Thymus (tissue), 11 donors: ENCODE measurements at regions not wholly inside any gene's neighbourhood (a gene's known extent, or its start where the extent isn't known, plus 50 kb on each side); places are given as distances from the start of the nearest gene placed in this dataset.

ENCODE experiments used
- DNase-seq, 9 donors: peaks; one replicate each; pipeline ENCODE4 v3.0.0-alpha.2; 2013; ENCODE audit warnings: low spot score in 9 of 9, low read depth in 6 of 9, missing footprints in 1 of 9
- H3K27ac ChIP-seq, 2 donors: one replicate each; pipeline ENCODE4 v1.5.1; 2013; ENCODE audit warnings: control low read depth in 1 of 2, low read depth in 1 of 2, low read length in 1 of 2, mild to moderate bottlenecking in 1 of 2, moderate library complexity in 1 of 2
- H3K27me3 ChIP-seq, 2 donors: one replicate each; pipeline ENCODE4 v1.5.1; 2013; ENCODE audit warnings: low read length in 1 of 2; ENCODE audit not compliant: control insufficient read depth in 2 of 2, insufficient read depth in 1 of 2
- H3K36me3 ChIP-seq, 2 donors: one replicate each; pipeline ENCODE4 v1.5.1; 2013; ENCODE audit warnings: low read length in 1 of 2, mild to moderate bottlenecking in 1 of 2, moderate library complexity in 1 of 2; ENCODE audit not compliant: control insufficient read depth in 2 of 2, insufficient read depth in 2 of 2
- H3K4me1 ChIP-seq, 2 donors: one replicate each; pipeline ENCODE4 v1.5.1; 2013; ENCODE audit warnings: low read length in 2 of 2; ENCODE audit not compliant: control insufficient read depth in 2 of 2, insufficient read depth in 2 of 2
- H3K4me3 ChIP-seq, 2 donors: one replicate each; pipeline ENCODE4 v1.5.1; 2013; ENCODE audit warnings: low read length in 2 of 2, control low read depth in 1 of 2, mild to moderate bottlenecking in 1 of 2
- H3K9me3 ChIP-seq, 2 donors: one replicate each; pipeline ENCODE4 v1.5.1; 2013; ENCODE audit warnings: low read length in 1 of 2, mild to moderate bottlenecking in 1 of 2; ENCODE audit not compliant: control insufficient read depth in 2 of 2, insufficient read depth in 1 of 2
- WGBS: extraction: QIAGEN DNeasy Blood & Tissue Kit; methylation state at CpG from one replicate; pipeline ENCODE4 v1.1.7; 2013; 5-methylcytosine and 5-hydroxymethylcytosine counted together
- donor health status: healthy.

GRCh38 chr11:91382946-91383345 lies 841.7 kb upstream of the FAT3 start:
- H3K27me3 ChIP-seq, result no peaks in the 10 kb centered on the region
- no peak overlapping the region for H3K4me3 ChIP-seq
- no peaks in the 10 kb centered on the region for H3K4me1 ChIP-seq
- no peak overlapping the region for H3K27ac ChIP-seq
- no peak for DNase-seq
- no peaks in the 10 kb centered on the region for H3K9me3 ChIP-seq
- 65% methylated on average over 2 of the region's 2 CpGs for WGBS
- no peaks in the 10 kb centered on the region for H3K36me3 ChIP-seq

GRCh38 chr11:91374794-91375193 lies 849.8 kb upstream of the FAT3 start:
- no peaks in the 10 kb centered on the region for H3K36me3 ChIP-seq
- H3K4me3 ChIP-seq, result no peak overlapping the region
- H3K4me1 ChIP-seq, result no peaks in the 10 kb centered on the region
- no peaks in the 10 kb centered on the region for H3K9me3 ChIP-seq
- H3K27me3 ChIP-seq, result no peaks in the 10 kb centered on the region
- 84% methylated on average over 2 of the region's 2 CpGs for WGBS
- no peak for DNase-seq
- H3K27ac ChIP-seq, result no peak overlapping the region

GRCh38 chr11:91373497-91373896 lies 851.1 kb upstream of the FAT3 start:
- Histone ChIP-seq H3K4me3 (no peak overlapping the region), H3K36me3 (no peaks in the 10 kb centered on the region), H3K4me1 (no peaks in the 10 kb centered on the region), H3K9me3 (no peaks in the 10 kb centered on the region), H3K27ac (no peak overlapping the region), H3K27me3 (no peaks in the 10 kb centered on the region)
- DNase-seq, result no peak
- WGBS, result 78% methylated on average over 4 of the region's 4 CpGs

GRCh38 chr11:91366816-91367215 lies 857.8 kb upstream of the FAT3 start:
- 88% methylated on average over 6 of the region's 6 CpGs for WGBS
- H3K27ac ChIP-seq, result no peak overlapping the region
- no peak for DNase-seq
- no peaks in the 10 kb centered on the region for H3K36me3 ChIP-seq
- H3K4me3 ChIP-seq, result no peak overlapping the region
- H3K4me1 ChIP-seq, result no peaks in the 10 kb centered on the region
- H3K9me3 ChIP-seq, result no peaks in the 10 kb centered on the region
- no peaks in the 10 kb centered on the region for H3K27me3 ChIP-seq

GRCh38 chr11:91365986-91366585 lies 858.5 kb upstream of the FAT3 start:
- WGBS, result 93% methylated on average over 7 of the region's 7 CpGs
- Histone ChIP-seq H3K27ac (no peak overlapping the region), H3K27me3 (no peaks in the 10 kb centered on the region), H3K36me3 (no peaks in the 10 kb centered on the region), H3K4me1 (no peaks in the 10 kb centered on the region), H3K4me3 (no peak overlapping the region), H3K9me3 (no peaks in the 10 kb centered on the region)
- no peak for DNase-seq

- no peak for DNase-seq
- Histone ChIP-seq H3K36me3 (no peaks in the 10 kb centered on the region), H3K4me3 (no peak overlapping the region), H3K27ac (no peak overlapping the region), H3K4me1 (no peaks in the 10 kb centered on the region), H3K9me3 (no peaks in the 10 kb centered on the region), H3K27me3 (no peaks in the 10 kb centered on the region)
- WGBS, result 81% methylated on average over 3 of the region's 3 CpGs
Measured at GRCh38 chr11:91350931-91351330, 873.7 kb upstream of the FAT3 start.

- no peaks in the 10 kb centered on the region for H3K4me1 ChIP-seq
- H3K27me3 ChIP-seq, result no peaks in the 10 kb centered on the region
- H3K4me3 ChIP-seq, result no peak overlapping the region
- peaks cover 0 to 5% of the 10 kb centered on the region in 2 donors for H3K9me3 ChIP-seq
- H3K36me3 ChIP-seq, result no peaks in the 10 kb centered on the region
- no peak overlapping the region for H3K27ac ChIP-seq
- DNase-seq, result no peak
- 87% methylated on average over 2 of the region's 2 CpGs for WGBS
Measured at GRCh38 chr11:91326751-91327150, 897.9 kb upstream of the FAT3 start.

GRCh38 chr11:91326280-91326679 lies 898.3 kb upstream of the FAT3 start:
- Histone ChIP-seq H3K27ac (no peak overlapping the region), H3K4me3 (no peak overlapping the region), H3K27me3 (no peaks in the 10 kb centered on the region), H3K4me1 (no peaks in the 10 kb centered on the region), H3K36me3 (no peaks in the 10 kb centered on the region), H3K9me3 (peaks cover 0 to 6% of the 10 kb centered on the region in 2 donors)
- WGBS, result 90% methylated on average over 2 of the region's 2 CpGs
- no peak for DNase-seq

- H3K36me3 ChIP-seq, result no peaks in the 10 kb centered on the region
- H3K4me1 ChIP-seq, result no peaks in the 10 kb centered on the region
- no peak overlapping the region for H3K4me3 ChIP-seq
- no peak overlapping the region for H3K27ac ChIP-seq
- WGBS, result 94% methylated on average over 2 of the region's 2 CpGs
- H3K9me3 ChIP-seq, result no peaks in the 10 kb centered on the region
- DNase-seq, result no peak
- H3K27me3 ChIP-seq, result no peaks in the 10 kb centered on the region
Measured at GRCh38 chr11:91314521-91314920, 910.1 kb upstream of the FAT3 start.

- Histone ChIP-seq H3K4me1 (no peaks in the 10 kb centered on the region), H3K4me3 (no peak overlapping the region), H3K9me3 (no peaks in the 10 kb centered on the region), H3K27ac (no peak overlapping the region), H3K27me3 (no peaks in the 10 kb centered on the region), H3K36me3 (no peaks in the 10 kb centered on the region)
- no peak for DNase-seq
- WGBS, result 91% methylated on average over 2 of the region's 2 CpGs
Measured at GRCh38 chr11:91312541-91312940, 912.1 kb upstream of the FAT3 start.
